ENCODE measurements at regions not wholly inside any gene's neighbourhood (a gene's known extent, or its start where the extent isn't known, plus 50 kb on each side); places are given as distances from the start of the nearest gene placed in this dataset.

- ChIA-PET CTCF (no interaction called here), POLR2A (interaction anchor here (0.6 kb wide), 1 partner anchor 9 kb away, joined by 3 read pairs; no protein-coding TSS in a partner anchor)
- TF ChIP-seq TCF7 (CRISPR knock-in tag; IDR thresholded peaks at IDR 0.05; ENCODE audit: low read depth) (no peak), NFYB (CRISPR knock-in tag; conservative IDR thresholded peaks at IDR 0.05; ENCODE audit: low read depth) (no peak), IRF2 (CRISPR knock-in tag; IDR thresholded peaks at IDR 0.05; ENCODE audit: borderline replicate concordance, low read depth) (no peak), FOXP4 (CRISPR knock-in tag; IDR thresholded peaks at IDR 0.05) (no peak), ZNF317 (CRISPR knock-in tag; IDR thresholded peaks at IDR 0.05; ENCODE audit: borderline replicate concordance, low read depth) (no peak), HMGXB4 (CRISPR knock-in tag; IDR thresholded peaks at IDR 0.05) (no peak), TP53 (CRISPR knock-in tag; IDR thresholded peaks at IDR 0.05) (no peak), ZNF671 (CRISPR knock-in tag; IDR thresholded peaks at IDR 0.05) (no peak), IRF1 (CRISPR knock-in tag; IDR thresholded peaks at IDR 0.05) (no peak), ZNF121 (CRISPR knock-in tag; IDR thresholded peaks at IDR 0.05) (no peak), ZBTB21 (CRISPR knock-in tag; IDR thresholded peaks at IDR 0.05; ENCODE audit: borderline replicate concordance) (no peak), CDX4 (CRISPR knock-in tag; IDR thresholded peaks at IDR 0.05; ENCODE audit: borderline replicate concordance) (no peak), ETV6 (CRISPR knock-in tag; IDR thresholded peaks at IDR 0.05) (no peak), NR2C2 (CRISPR knock-in tag; IDR thresholded peaks at IDR 0.05) (no peak), STAT6 (CRISPR knock-in tag; conservative IDR thresholded peaks at IDR 0.05; ENCODE audit: low read depth) (no peak), ZNF219 (CRISPR knock-in tag; IDR thresholded peaks at IDR 0.05; ENCODE audit: borderline replicate concordance) (no peak), E2F1 (CRISPR knock-in tag; IDR thresholded peaks at IDR 0.05) (no peak), ZNF532 (CRISPR knock-in tag; IDR thresholded peaks at IDR 0.05; ENCODE audit: borderline replicate concordance) (no peak)
- TF ChIP-seq, protein P1, sequence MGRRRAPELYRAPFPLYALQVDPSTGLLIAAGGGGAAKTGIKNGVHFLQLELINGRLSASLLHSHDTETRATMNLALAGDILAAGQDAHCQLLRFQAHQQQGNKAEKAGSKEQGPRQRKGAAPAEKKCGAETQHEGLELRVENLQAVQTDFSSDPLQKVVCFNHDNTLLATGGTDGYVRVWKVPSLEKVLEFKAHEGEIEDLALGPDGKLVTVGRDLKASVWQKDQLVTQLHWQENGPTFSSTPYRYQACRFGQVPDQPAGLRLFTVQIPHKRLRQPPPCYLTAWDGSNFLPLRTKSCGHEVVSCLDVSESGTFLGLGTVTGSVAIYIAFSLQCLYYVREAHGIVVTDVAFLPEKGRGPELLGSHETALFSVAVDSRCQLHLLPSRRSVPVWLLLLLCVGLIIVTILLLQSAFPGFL (CRISPR knock-in tag; IDR thresholded peaks at IDR 0.05; ENCODE audit: borderline replicate concordance) = no peak
- ATAC-seq (0 out of 2 replicates have a peak, but pooled peaks have one; percentile 16), DNase-seq (ENCODE audit: low spot score) (no peak)
- peaks cover 6% of the 10 kb centered on the region for H3K4me1 Mint-ChIP-seq
- H3K27ac Mint-ChIP-seq = no peak overlapping the region
- H3K36me3 Mint-ChIP-seq = no peaks in the 10 kb centered on the region
- H3K9me3 Mint-ChIP-seq = peaks cover under 1% of the 10 kb centered on the region
- H3K4me3 Mint-ChIP-seq = no peak overlapping the region
- H3K27me3 Mint-ChIP-seq (ENCODE audit: low read depth) = no peaks in the 10 kb centered on the region
Observed at GRCh38 chr13:86510792-86511191, 711.6 kb upstream of the SLITRK6 start.

All from WTC11 (cell line).